ENCODE measurements at regions not wholly inside any gene's neighbourhood (a gene's known extent, or its start where the extent isn't known, plus 50 kb on each side); places are given as distances from the start of the nearest gene placed in this dataset.

DNA sequence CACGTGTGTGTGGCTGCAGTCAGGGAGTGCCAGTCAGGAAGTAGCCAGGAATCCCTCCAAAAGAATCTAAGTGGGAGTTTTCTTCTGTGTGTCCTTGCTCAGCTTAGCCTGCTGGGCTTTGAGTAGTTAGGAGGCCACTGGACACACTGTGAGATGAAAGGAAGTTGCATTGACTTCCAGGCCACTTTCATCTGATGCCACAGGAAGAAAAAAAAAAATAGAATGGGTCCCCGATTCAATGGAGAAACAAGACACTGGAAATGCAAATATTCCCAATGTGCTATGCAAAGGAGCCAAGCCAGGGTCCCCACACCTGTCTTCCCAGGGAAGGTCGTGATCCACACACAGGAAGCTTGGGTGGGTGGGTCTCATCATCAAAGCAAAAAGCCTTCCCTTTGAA, 95.6 kb upstream of the E2F8 start:
- ChIA-PET POLR2A (ENCODE audit: low non-redundant PET) (no interaction called here), CTCF (interaction anchor here (0.6 kb wide), 1 partner anchor 1533 kb away, joined by 4 read pairs; no protein-coding TSS in a partner anchor)
- TF ChIP-seq, protein P1, sequence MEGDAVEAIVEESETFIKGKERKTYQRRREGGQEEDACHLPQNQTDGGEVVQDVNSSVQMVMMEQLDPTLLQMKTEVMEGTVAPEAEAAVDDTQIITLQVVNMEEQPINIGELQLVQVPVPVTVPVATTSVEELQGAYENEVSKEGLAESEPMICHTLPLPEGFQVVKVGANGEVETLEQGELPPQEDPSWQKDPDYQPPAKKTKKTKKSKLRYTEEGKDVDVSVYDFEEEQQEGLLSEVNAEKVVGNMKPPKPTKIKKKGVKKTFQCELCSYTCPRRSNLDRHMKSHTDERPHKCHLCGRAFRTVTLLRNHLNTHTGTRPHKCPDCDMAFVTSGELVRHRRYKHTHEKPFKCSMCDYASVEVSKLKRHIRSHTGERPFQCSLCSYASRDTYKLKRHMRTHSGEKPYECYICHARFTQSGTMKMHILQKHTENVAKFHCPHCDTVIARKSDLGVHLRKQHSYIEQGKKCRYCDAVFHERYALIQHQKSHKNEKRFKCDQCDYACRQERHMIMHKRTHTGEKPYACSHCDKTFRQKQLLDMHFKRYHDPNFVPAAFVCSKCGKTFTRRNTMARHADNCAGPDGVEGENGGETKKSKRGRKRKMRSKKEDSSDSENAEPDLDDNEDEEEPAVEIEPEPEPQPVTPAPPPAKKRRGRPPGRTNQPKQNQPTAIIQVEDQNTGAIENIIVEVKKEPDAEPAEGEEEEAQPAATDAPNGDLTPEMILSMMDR (conservative IDR thresholded peaks at IDR 0.05; ENCODE audit: low read depth) = no peak
- no peak overlapping the region for H3K27ac ChIP-seq
- DNase-seq (ENCODE audit: low spot score) = no peak

DNA sequence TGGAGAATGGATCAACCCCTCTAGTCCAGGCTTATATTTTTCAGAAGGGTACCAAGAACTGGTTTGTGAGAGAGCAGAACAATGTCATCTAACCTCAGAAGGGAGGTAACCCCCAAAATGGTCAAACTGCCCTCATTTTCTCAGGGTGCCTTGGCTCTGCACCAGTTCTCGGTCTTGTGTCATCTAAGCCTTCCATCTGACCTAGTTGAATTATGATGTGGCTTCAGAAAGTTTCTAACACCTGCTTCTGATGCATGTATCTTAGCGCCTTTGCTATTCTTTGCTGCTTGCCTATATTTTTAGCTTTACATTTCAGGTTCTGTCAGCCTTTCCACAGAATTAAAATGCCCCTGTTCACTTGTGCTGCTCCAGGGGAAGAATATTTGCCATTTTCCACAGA, 91.7 kb upstream of the E2F8 start:
- TF ChIP-seq, protein P1 (conservative IDR thresholded peaks at IDR 0.05; ENCODE audit: low read depth) = no peak
- H3K27ac ChIP-seq = no peak overlapping the region
- CTCF ChIA-PET = no interaction called here
- DNase-seq (ENCODE audit: low spot score) = no peak
- POLR2A ChIA-PET (ENCODE audit: low non-redundant PET) = no interaction called here

DNA sequence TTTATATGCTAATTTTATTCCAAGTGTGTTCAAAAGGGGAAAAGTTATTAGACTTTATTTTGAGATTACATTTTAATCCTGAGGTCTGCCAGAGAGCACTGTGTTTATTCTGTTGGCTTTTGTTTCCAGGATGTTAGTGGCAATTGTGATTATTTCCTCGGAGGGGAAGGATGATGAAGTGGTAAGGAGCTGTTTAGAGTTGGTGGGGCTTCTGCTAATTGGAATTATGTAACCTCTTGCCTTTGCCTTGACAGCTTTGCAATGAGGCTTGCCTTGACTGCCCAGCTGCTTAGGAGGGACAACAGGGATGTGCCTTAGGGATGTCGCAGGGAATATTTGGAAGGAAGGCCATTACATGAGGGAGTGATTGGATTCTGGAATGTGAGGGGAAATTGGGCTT, 89.7 kb upstream of the E2F8 start:
- no peak for DNase-seq (ENCODE audit: low spot score)
- ChIA-PET POLR2A (ENCODE audit: low non-redundant PET) (no interaction called here), CTCF (no interaction called here)
- H3K27ac ChIP-seq = no peak overlapping the region
- TF ChIP-seq, protein P1 (conservative IDR thresholded peaks at IDR 0.05; ENCODE audit: low read depth) = no peak

DNA sequence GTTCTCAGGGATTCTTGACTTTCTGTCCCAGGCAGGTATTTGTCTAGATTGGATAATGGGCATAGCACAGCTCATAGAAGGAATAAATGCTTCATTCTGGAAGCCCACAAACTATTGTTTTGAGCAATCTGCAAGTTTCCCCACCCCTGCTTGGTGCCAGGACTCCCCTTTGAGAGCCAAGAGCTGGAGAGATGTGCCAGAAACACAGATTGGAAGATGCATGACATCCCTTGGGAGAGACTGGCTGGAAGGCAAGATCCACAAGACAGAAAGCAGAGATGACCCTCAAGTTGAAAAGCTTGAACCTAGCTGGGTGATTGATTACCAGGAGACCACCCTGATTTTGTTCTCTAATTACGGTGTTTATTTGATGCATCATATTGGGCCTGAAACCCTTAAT, 89.2 kb upstream of the E2F8 start:
- ChIA-PET POLR2A (ENCODE audit: low non-redundant PET) (no interaction called here), CTCF (no interaction called here)
- H3K27ac ChIP-seq = no peak overlapping the region
- no peak for DNase-seq (ENCODE audit: low spot score)
- TF ChIP-seq, protein P1 (conservative IDR thresholded peaks at IDR 0.05; ENCODE audit: low read depth) = no peak

DNA sequence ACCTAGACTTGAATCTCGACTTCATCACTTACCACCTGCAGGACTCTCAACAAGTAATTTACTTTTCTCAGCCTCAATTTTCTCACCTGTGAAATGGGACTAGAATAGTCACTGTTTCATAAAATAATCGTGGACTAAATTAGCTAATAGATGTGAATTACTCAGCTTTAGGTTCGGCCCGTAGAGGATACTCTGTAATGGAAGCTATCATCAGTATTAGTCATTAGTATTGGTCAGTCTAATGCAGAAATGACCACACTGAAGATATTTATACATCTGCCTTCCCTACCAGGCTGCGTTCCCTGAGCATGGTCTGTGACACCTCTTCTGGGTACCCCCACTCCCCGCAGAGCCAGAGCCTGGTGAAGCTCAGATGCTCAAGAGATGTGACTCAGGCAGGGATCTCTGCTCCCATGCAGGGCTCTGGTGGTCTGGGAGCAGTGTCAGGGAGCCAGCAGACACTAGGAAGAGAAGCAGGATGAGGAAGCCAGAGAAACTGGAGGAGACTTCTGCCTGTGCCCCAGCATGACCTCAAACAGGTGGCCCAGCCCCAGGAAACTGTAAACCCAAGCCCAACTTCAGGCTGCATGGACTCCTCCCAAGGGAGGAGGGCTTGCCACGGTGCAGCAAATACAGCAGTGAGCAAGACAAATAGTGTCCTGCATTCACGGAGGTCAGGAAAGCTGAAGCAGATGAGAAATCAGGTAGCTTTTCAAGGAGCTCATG, 88.0 kb upstream of the E2F8 start:
- CTCF ChIA-PET = interaction anchor here (1.0 kb wide), 1 partner anchor 214 kb away, joined by 3 read pairs; no protein-coding TSS in a partner anchor
- DNase-seq (ENCODE audit: low spot score) = no peak
- POLR2A ChIA-PET (ENCODE audit: low non-redundant PET) = no interaction called here
- H3K27ac ChIP-seq = no peak overlapping the region
- TF ChIP-seq, protein P1 (conservative IDR thresholded peaks at IDR 0.05; ENCODE audit: low read depth) = no peak

DNA sequence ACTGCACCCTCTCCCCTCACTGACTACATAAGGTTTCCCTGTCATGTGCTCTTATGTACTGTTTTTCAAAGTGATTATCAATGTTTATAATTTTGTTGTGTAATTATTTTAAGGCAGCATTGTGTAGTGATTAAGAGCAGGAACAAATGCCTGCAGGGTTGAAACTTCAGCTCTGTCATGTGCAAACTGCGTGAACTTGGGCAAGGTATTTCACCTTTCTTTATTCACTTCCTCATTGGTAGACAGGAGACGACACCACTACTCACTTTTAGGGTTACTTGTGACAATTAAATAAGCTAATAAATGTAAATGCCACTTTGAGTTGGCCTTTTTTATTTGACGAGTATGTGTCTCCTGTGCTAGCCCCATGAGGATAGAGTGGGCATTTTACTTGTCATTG, 86.5 kb upstream of the E2F8 start:
- DNase-seq (ENCODE audit: low spot score) = no peak
- POLR2A ChIA-PET (ENCODE audit: low non-redundant PET) = no interaction called here
- no peak overlapping the region for H3K27ac ChIP-seq
- CTCF ChIA-PET = interaction anchor here (1.0 kb wide), 1 partner anchor 175 kb away, joined by 3 read pairs; no protein-coding TSS in a partner anchor
- TF ChIP-seq, protein P1 (conservative IDR thresholded peaks at IDR 0.05; ENCODE audit: low read depth) = no peak
